HL-60/S4 (cell line): ENCODE measurements at regions not wholly inside any gene's neighbourhood (a gene's known extent, or its start where the extent isn't known, plus 50 kb on each side); places are given as distances from the start of the nearest gene placed in this dataset.

Experiments used
- in situ Hi-C: fragments of 300-500 bp; cut with MboI; formaldehyde crosslinking; loops from 2 replicates; pipeline ENCODE4 v1.14.3; 2022; ENCODE audit warnings: low sequenced_read_pairs

- in situ Hi-C loops, result no loop called here
These were observed 262.3 kb downstream of the PTEN start for GRCh38 chr10:88125766-88126165.

- in situ Hi-C loops, result no loop called here
These were observed 263.3 kb downstream of the PTEN start for GRCh38 chr10:88126699-88127098.

GRCh38 chr10:88127269-88127668 lies 263.8 kb downstream of the PTEN start:
- in situ Hi-C loops, result no loop called here

- in situ Hi-C loops, result no loop called here
These were observed 264.3 kb downstream of the PTEN start for GRCh38 chr10:88127766-88128165.

GRCh38 chr10:88129013-88129412 lies 265.6 kb downstream of the PTEN start:
- in situ Hi-C loops, result no loop called here

- in situ Hi-C loops, result no loop called here
These were observed 267.5 kb downstream of the PTEN start for GRCh38 chr10:88130912-88131311.

- in situ Hi-C loops, result no loop called here
These were observed 268.2 kb downstream of the PTEN start for GRCh38 chr10:88131511-88132139.

GRCh38 chr10:88136712-88137111 lies 273.3 kb downstream of the PTEN start:
- in situ Hi-C loops, result no loop called here

- in situ Hi-C loops, result no loop called here
These were observed 275.0 kb downstream of the PTEN start for GRCh38 chr10:88138319-88138848.

- in situ Hi-C loops, result no loop called here
These were observed 283.8 kb downstream of the PTEN start for GRCh38 chr10:88147000-88147798.

GRCh38 chr10:88149906-88150305 lies 286.5 kb downstream of the PTEN start:
- in situ Hi-C loops, result no loop called here

GRCh38 chr10:88150339-88150738 lies 286.9 kb downstream of the PTEN start:
- in situ Hi-C loops, result no loop called here

GRCh38 chr10:88152728-88153133 lies 289.3 kb downstream of the PTEN start:
- in situ Hi-C loops, result no loop called here

GRCh38 chr10:88154596-88155250 lies 291.3 kb downstream of the PTEN start:
- in situ Hi-C loops, result no loop called here

GRCh38 chr10:88156341-88156740 lies 292.9 kb downstream of the PTEN start:
- in situ Hi-C loops, result no loop called here

- in situ Hi-C loops, result no loop called here
These were observed 294.6 kb downstream of the PTEN start for GRCh38 chr10:88157981-88158465.

GRCh38 chr10:88158526-88159122 lies 295.2 kb downstream of the PTEN start:
- in situ Hi-C loops, result no loop called here

GRCh38 chr10:88159127-88159829 lies 295.9 kb downstream of the PTEN start:
- in situ Hi-C loops, result no loop called here

GRCh38 chr10:88161070-88161469 lies 297.6 kb downstream of the PTEN start:
- in situ Hi-C loops, result no loop called here

GRCh38 chr10:88161756-88162155 lies 298.3 kb downstream of the PTEN start:
- in situ Hi-C loops, result no loop called here

GRCh38 chr10:88162852-88163251 lies 299.4 kb downstream of the PTEN start:
- in situ Hi-C loops, result no loop called here
